WTC11 (cell line): ENCODE measurements at regions not wholly inside any gene's neighbourhood (a gene's known extent, or its start where the extent isn't known, plus 50 kb on each side); places are given as distances from the start of the nearest gene placed in this dataset.

Experiments
- ATAC-seq: fragments of 200-7000 bp; cut with Tn5 transposase; 2 replicates; pipeline ENCODE4 v1.10.0; 2021; ENCODE audit warnings: mild to moderate bottlenecking, moderate library complexity
- CTCF ChIA-PET: fragments of 300-600 bp; sonication (Branson Sonifier 250); formaldehyde crosslinking; loops from one replicate; lab custom pipeline; 2021; ENCODE audit warnings: antibody characterized with exemption; lab: Charles Lee
- POLR2A ChIA-PET: fragments of 350-600 bp; sonication (Branson Sonifier 250); formaldehyde crosslinking; loops from one replicate; lab custom pipeline; 2021; ENCODE audit warnings: antibody characterized with exemption; lab: Charles Lee
- DNase-seq: peaks from one replicate; pipeline ENCODE4 v3.0.0; 2021; ENCODE audit warnings: low spot score
- H3K27ac Mint-ChIP-seq: 2 replicates; pipeline ENCODE4 v1.8.0; 2021; ENCODE audit warnings: mixed read lengths
- H3K27me3 Mint-ChIP-seq: 2 replicates; pipeline ENCODE4 v1.8.0; 2021; ENCODE audit warnings: low read depth, mild to moderate bottlenecking, moderate library complexity, mixed read lengths
- H3K36me3 Mint-ChIP-seq: 2 replicates; pipeline ENCODE4 v1.8.0; 2021; ENCODE audit warnings: mixed read lengths
- H3K4me1 Mint-ChIP-seq: 2 replicates; pipeline ENCODE4 v1.8.0; 2022; ENCODE audit warnings: mixed read lengths
- H3K4me3 Mint-ChIP-seq: 2 replicates; pipeline ENCODE4 v1.8.0; 2021; ENCODE audit warnings: mild to moderate bottlenecking, moderate library complexity, mixed read lengths
- H3K9me3 Mint-ChIP-seq: 2 replicates; pipeline ENCODE4 v1.8.0; 2021; ENCODE audit warnings: mixed read lengths
- ATF3 ChIP-seq: sonication (generic); formaldehyde crosslinking; conservative IDR thresholded peaks from 2 replicates; pipeline ENCODE4 v1.8.1; 2022; ENCODE audit warnings: mild to moderate bottlenecking, missing genetic modification reagents
- CREM ChIP-seq: sonication (generic); formaldehyde crosslinking; IDR thresholded peaks from 2 replicates; pipeline ENCODE4 v1.8.1; 2022; ENCODE audit warnings: mild to moderate bottlenecking, missing genetic modification reagents, moderate library complexity
- EMX1 ChIP-seq: fragments of 250-450 bp; sonication (Bioruptor Pico); IDR thresholded peaks from 2 replicates; pipeline ENCODE4 v1.8.0; 2021; ENCODE audit warnings: mild to moderate bottlenecking
- ETV6 ChIP-seq: sonication (generic); formaldehyde crosslinking; IDR thresholded peaks from 2 replicates; pipeline ENCODE4 v1.8.1; 2022; ENCODE audit warnings: mild to moderate bottlenecking, missing genetic modification reagents
- FOXK1 ChIP-seq: sonication (generic); formaldehyde crosslinking; IDR thresholded peaks from 2 replicates; pipeline ENCODE4 v1.8.0; 2022; ENCODE audit warnings: mild to moderate bottlenecking, moderate library complexity, missing genetic modification reagents
- FOXP4 ChIP-seq: sonication (generic); formaldehyde crosslinking; IDR thresholded peaks from 2 replicates; pipeline ENCODE4 v1.8.0; 2022; ENCODE audit warnings: mild to moderate bottlenecking, missing genetic modification reagents
- GABPB1 ChIP-seq: sonication (generic); formaldehyde crosslinking; IDR thresholded peaks from 2 replicates; pipeline ENCODE4 v1.8.1; 2023; ENCODE audit warnings: mild to moderate bottlenecking, missing genetic modification reagents
- IRF2 ChIP-seq: sonication (generic); formaldehyde crosslinking; IDR thresholded peaks from 2 replicates; pipeline ENCODE4 v1.8.0; 2022; ENCODE audit warnings: low read depth, missing genetic modification reagents, borderline replicate concordance
- MAX ChIP-seq: sonication (generic); formaldehyde crosslinking; IDR thresholded peaks from 2 replicates; pipeline ENCODE4 v1.8.0; 2022; ENCODE audit warnings: mild to moderate bottlenecking, missing genetic modification reagents
- MYBL2 ChIP-seq: sonication (generic); formaldehyde crosslinking; IDR thresholded peaks from 2 replicates; pipeline ENCODE4 v1.8.1; 2023; ENCODE audit warnings: mild to moderate bottlenecking, moderate library complexity, missing genetic modification reagents
- NFYB ChIP-seq: sonication (generic); formaldehyde crosslinking; conservative IDR thresholded peaks from 2 replicates; pipeline ENCODE4 v1.8.0; 2022; ENCODE audit warnings: low read depth, missing genetic modification reagents
- NR3C1 ChIP-seq: sonication (generic); formaldehyde crosslinking; conservative IDR thresholded peaks from 2 replicates; pipeline ENCODE4 v1.8.1; 2023; ENCODE audit warnings: low read depth, mild to moderate bottlenecking, missing genetic modification reagents
- PRDM15 ChIP-seq: sonication (generic); formaldehyde crosslinking; IDR thresholded peaks from 2 replicates; pipeline ENCODE4 v1.8.0; 2022; ENCODE audit warnings: missing genetic modification reagents
- RELA ChIP-seq: sonication (generic); formaldehyde crosslinking; IDR thresholded peaks from 2 replicates; pipeline ENCODE4 v1.8.1; 2022; ENCODE audit warnings: missing genetic modification reagents, mild to moderate bottlenecking, borderline replicate concordance
- SOX15 ChIP-seq: fragments of 250-450 bp; sonication (Bioruptor Pico); IDR thresholded peaks from 2 replicates; pipeline ENCODE4 v1.9.0; 2021; ENCODE audit warnings: mild to moderate bottlenecking
- TEAD1 ChIP-seq: sonication (generic); formaldehyde crosslinking; IDR thresholded peaks from 2 replicates; pipeline ENCODE4 v1.8.0; 2022; ENCODE audit warnings: mild to moderate bottlenecking, missing genetic modification reagents
- ZBTB21 ChIP-seq: sonication (generic); formaldehyde crosslinking; IDR thresholded peaks from 2 replicates; pipeline ENCODE4 v1.8.1; 2023; ENCODE audit warnings: mild to moderate bottlenecking, missing genetic modification reagents, borderline replicate concordance
- ZNF138 ChIP-seq: sonication (generic); formaldehyde crosslinking; conservative IDR thresholded peaks from 2 replicates; pipeline ENCODE4 v1.8.1; 2022; ENCODE audit warnings: mild to moderate bottlenecking, moderate library complexity, missing genetic modification reagents
- ZNF219 ChIP-seq: sonication (generic); formaldehyde crosslinking; IDR thresholded peaks from 2 replicates; pipeline ENCODE4 v1.8.0; 2023; ENCODE audit warnings: missing genetic modification reagents, mild to moderate bottlenecking, borderline replicate concordance
- ZNF232 ChIP-seq: sonication (generic); formaldehyde crosslinking; IDR thresholded peaks from 2 replicates; pipeline ENCODE4 v1.8.0; 2022; ENCODE audit warnings: mild to moderate bottlenecking, missing genetic modification reagents
- ZNF263 ChIP-seq: sonication (generic); formaldehyde crosslinking; IDR thresholded peaks from 2 replicates; pipeline ENCODE4 v1.8.1; 2022; ENCODE audit warnings: low read depth, mild to moderate bottlenecking, moderate library complexity, missing genetic modification reagents
- ZNF281 ChIP-seq: sonication (generic); formaldehyde crosslinking; IDR thresholded peaks from 2 replicates; pipeline ENCODE4 v1.8.0; 2023; ENCODE audit warnings: mild to moderate bottlenecking, missing genetic modification reagents
- ZNF317 ChIP-seq: sonication (generic); formaldehyde crosslinking; IDR thresholded peaks from 2 replicates; pipeline ENCODE4 v1.8.1; 2023; ENCODE audit warnings: low read depth, mild to moderate bottlenecking, moderate library complexity, missing genetic modification reagents, borderline replicate concordance
- ZNF396 ChIP-seq: fragments of 250-450 bp; sonication (Bioruptor Pico); IDR thresholded peaks from 2 replicates; pipeline ENCODE4 v1.8.0; 2021; ENCODE audit warnings: mild to moderate bottlenecking, moderate library complexity, borderline replicate concordance
- ZNF416 ChIP-seq: fragments of 250-450 bp; sonication (Bioruptor Pico); IDR thresholded peaks from 2 replicates; pipeline ENCODE4 v1.9.0; 2021; ENCODE audit warnings: mild to moderate bottlenecking, inconsistent platforms
- ZNF423 ChIP-seq: fragments of 250-450 bp; sonication (Bioruptor Pico); IDR thresholded peaks from 2 replicates; pipeline ENCODE4 v2.1.2; 2022; ENCODE audit warnings: mild to moderate bottlenecking, moderate library complexity
- ZSCAN18 ChIP-seq: fragments of 250-450 bp; sonication (Bioruptor Pico); IDR thresholded peaks from 2 replicates; pipeline ENCODE4 v2.1.2; 2022; ENCODE audit warnings: mild to moderate bottlenecking, moderate library complexity

- no peak overlapping the region for H3K4me3 Mint-ChIP-seq
- peak overlapping the region; percentile 67; the same call in 1 of the 2 replicates for H3K27ac Mint-ChIP-seq
- no peak for ATAC-seq
- peaks cover 41% of the 10 kb centered on the region for H3K4me1 Mint-ChIP-seq
- peaks cover 39% of the 10 kb centered on the region for H3K36me3 Mint-ChIP-seq
- TF ChIP-seq ZNF317, result no peak
- TF ChIP-seq TEAD1 (CRISPR knock-in tag), result no peak
- no peak for TF ChIP-seq ZNF138
- no peak for TF ChIP-seq ZNF219 (CRISPR knock-in tag)
- TF ChIP-seq NFYB (CRISPR knock-in tag), result no peak
- no peak for TF ChIP-seq FOXK1 (CRISPR knock-in tag)
- TF ChIP-seq ATF3 (CRISPR knock-in tag), result no peak
- no peak for TF ChIP-seq ZNF396 (CRISPR knock-in tag)
- TF ChIP-seq ZNF232 (CRISPR knock-in tag), result no peak
- TF ChIP-seq ZNF423, result no peak
- TF ChIP-seq MAX (CRISPR knock-in tag), result no peak
- TF ChIP-seq ZSCAN18, result no peak
- TF ChIP-seq IRF2 (CRISPR knock-in tag), result no peak
- TF ChIP-seq PRDM15 (CRISPR knock-in tag), result no peak
- no peak for DNase-seq
- CTCF ChIA-PET, result interaction anchor here (0.7 kb wide), 1 partner anchor 111 kb away, joined by 5 read pairs; no protein-coding TSS in a partner anchor
- POLR2A ChIA-PET, result interaction anchor here (0.7 kb wide), 1 partner anchor 139 kb away, joined by 3 read pairs; no protein-coding TSS in a partner anchor
- H3K9me3 Mint-ChIP-seq, result peaks cover 13% of the 10 kb centered on the region
- H3K27me3 Mint-ChIP-seq, result no peaks in the 10 kb centered on the region
Observed at GRCh38 chr14:89533766-89534165, 116.7 kb upstream of the FOXN3 start.

- Mint-ChIP-seq H3K4me3 (no peak overlapping the region), H3K9me3 (peaks cover 17% of the 10 kb centered on the region), H3K36me3 (peaks cover 41% of the 10 kb centered on the region), H3K27me3 (no peaks in the 10 kb centered on the region), H3K27ac (no peak overlapping the region; the same call in 1 of the 2 replicates), H3K4me1 (peaks cover 40% of the 10 kb centered on the region)
- ATAC-seq (no peak), DNase-seq (no peak)
- POLR2A ChIA-PET, result no interaction called here
- CTCF ChIA-PET, result no interaction called here
- TF ChIP-seq MYBL2, result no peak
- no peak for TF ChIP-seq ETV6 (CRISPR knock-in tag)
- TF ChIP-seq EMX1 (CRISPR knock-in tag), result no peak
- no peak for TF ChIP-seq GABPB1 (CRISPR knock-in tag)
- TF ChIP-seq FOXP4 (CRISPR knock-in tag), result no peak
- no peak for TF ChIP-seq CREM (CRISPR knock-in tag)
- no peak for TF ChIP-seq ATF3 (CRISPR knock-in tag)
- TF ChIP-seq ZBTB21 (CRISPR knock-in tag), result no peak
- no peak for TF ChIP-seq ZNF281 (CRISPR knock-in tag)
- no peak for TF ChIP-seq NR3C1 (CRISPR knock-in tag)
- no peak for TF ChIP-seq RELA
- no peak for TF ChIP-seq ZNF263 (CRISPR knock-in tag)
- no peak for TF ChIP-seq ZNF416
- TF ChIP-seq SOX15, result no peak
Observed at GRCh38 chr14:89533136-89533535, 116.1 kb upstream of the FOXN3 start.
